H7 (cell line): ENCODE measurements at regions not wholly inside any gene's neighbourhood (a gene's known extent, or its start where the extent isn't known, plus 50 kb on each side); places are given as distances from the start of the nearest gene placed in this dataset.
"Not testable (repeated sequence)": the region's sequence is repeated elsewhere in the genome, so short reads cannot be mapped to it uniquely, and the experiment has no call there.

ENCODE experiments used
- DNase-seq: peaks from one replicate; pipeline ENCODE4 v3.0.0; 2012
- H3K27me3 ChIP-seq: 2 replicates; pipeline ENCODE4 v1.6.0; 2011; ENCODE audit warnings: mild to moderate bottlenecking, low read length; ENCODE audit not compliant: control insufficient read depth, insufficient read depth
- H3K36me3 ChIP-seq: replicated peaks from 2 replicates; pipeline ENCODE4 v1.5.1; 2011; ENCODE audit warnings: low read length; ENCODE audit not compliant: control insufficient read depth, insufficient read depth
- H3K4me3 ChIP-seq: 2 replicates; pipeline ENCODE4 v1.5.1; 2011; ENCODE audit warnings: low read depth, mild to moderate bottlenecking, control low read depth, low read length, moderate library complexity; ENCODE audit not compliant: insufficient read depth

GRCh38 chr2:234171666-234172065 is 121.2 kb downstream of the SPP2 start:
- H3K4me3 ChIP-seq, result no peak overlapping the region
- DNase-seq, result no peak
- H3K27me3 ChIP-seq, result no peaks in the 10 kb centered on the region
- no peaks in the 10 kb centered on the region for H3K36me3 ChIP-seq

- H3K36me3 ChIP-seq, result no peaks in the 10 kb centered on the region
- no peak for DNase-seq
- H3K4me3 ChIP-seq, result no peak overlapping the region
- H3K27me3 ChIP-seq, result no peaks in the 10 kb centered on the region
These were observed 119.2 kb downstream of the SPP2 start for GRCh38 chr2:234169674-234170073.

GRCh38 chr2:234168605-234169570 is 118.4 kb downstream of the SPP2 start:
- not testable (repeated sequence) for H3K36me3 ChIP-seq, H3K4me3 ChIP-seq, H3K27me3 ChIP-seq, DNase-seq

GRCh38 chr2:234166531-234166930 is 116.0 kb downstream of the SPP2 start:
- Histone ChIP-seq H3K27me3 (no peaks in the 10 kb centered on the region), H3K4me3 (no peak overlapping the region), H3K36me3 (no peaks in the 10 kb centered on the region)
- DNase-seq, result no peak

GRCh38 chr2:234165421-234165820 is 114.9 kb downstream of the SPP2 start:
- Histone ChIP-seq H3K36me3 (no peaks in the 10 kb centered on the region), H3K4me3 (no peak overlapping the region), H3K27me3 (no peaks in the 10 kb centered on the region)
- DNase-seq, result no peak

- Histone ChIP-seq H3K27me3 (no peaks in the 10 kb centered on the region), H3K4me3 (no peak overlapping the region), H3K36me3 (no peaks in the 10 kb centered on the region)
- no peak for DNase-seq
These were observed 114.3 kb downstream of the SPP2 start for GRCh38 chr2:234164493-234165413.

GRCh38 chr2:234163510-234164045 is 113.1 kb downstream of the SPP2 start:
- Histone ChIP-seq H3K36me3 (no peaks in the 10 kb centered on the region), H3K27me3 (no peaks in the 10 kb centered on the region), H3K4me3 (no peak overlapping the region)
- DNase-seq, result no peak

GRCh38 chr2:234162861-234163260 is 112.4 kb downstream of the SPP2 start:
- no peak overlapping the region for H3K4me3 ChIP-seq
- no peaks in the 10 kb centered on the region for H3K36me3 ChIP-seq
- H3K27me3 ChIP-seq, result no peaks in the 10 kb centered on the region
- DNase-seq, result no peak

GRCh38 chr2:234161932-234162331 is 111.4 kb downstream of the SPP2 start:
- no peak overlapping the region for H3K4me3 ChIP-seq
- no peak for DNase-seq
- H3K36me3 ChIP-seq, result no peaks in the 10 kb centered on the region
- no peaks in the 10 kb centered on the region for H3K27me3 ChIP-seq

GRCh38 chr2:234158812-234159211 is 108.3 kb downstream of the SPP2 start:
- Histone ChIP-seq H3K27me3 (no peaks in the 10 kb centered on the region), H3K4me3 (no peak overlapping the region), H3K36me3 (no peaks in the 10 kb centered on the region)
- DNase-seq, result no peak

GRCh38 chr2:234157817-234158588 is 107.5 kb downstream of the SPP2 start:
- H3K36me3 ChIP-seq, result no peaks in the 10 kb centered on the region
- H3K4me3 ChIP-seq, result no peak overlapping the region
- no peaks in the 10 kb centered on the region for H3K27me3 ChIP-seq
- DNase-seq, result no peak

- H3K4me3 ChIP-seq, result no peak overlapping the region
- DNase-seq, result no peak
- H3K27me3 ChIP-seq, result no peaks in the 10 kb centered on the region
- H3K36me3 ChIP-seq, result no peaks in the 10 kb centered on the region
These were observed 105.8 kb downstream of the SPP2 start for GRCh38 chr2:234156326-234156725.

- not testable (repeated sequence) for H3K4me3 ChIP-seq, H3K27me3 ChIP-seq, DNase-seq, H3K36me3 ChIP-seq
These were observed 102.3 kb downstream of the SPP2 start for GRCh38 chr2:234152835-234153234.

- Histone ChIP-seq H3K36me3 (no peaks in the 10 kb centered on the region), H3K4me3 (no peak overlapping the region), H3K27me3 (no peaks in the 10 kb centered on the region)
- no peak for DNase-seq
These were observed 96.9 kb downstream of the SPP2 start for GRCh38 chr2:234147335-234147861.
